ENCODE measurements at regions not wholly inside any gene's neighbourhood (a gene's known extent, or its start where the extent isn't known, plus 50 kb on each side); places are given as distances from the start of the nearest gene placed in this dataset.

DNA sequence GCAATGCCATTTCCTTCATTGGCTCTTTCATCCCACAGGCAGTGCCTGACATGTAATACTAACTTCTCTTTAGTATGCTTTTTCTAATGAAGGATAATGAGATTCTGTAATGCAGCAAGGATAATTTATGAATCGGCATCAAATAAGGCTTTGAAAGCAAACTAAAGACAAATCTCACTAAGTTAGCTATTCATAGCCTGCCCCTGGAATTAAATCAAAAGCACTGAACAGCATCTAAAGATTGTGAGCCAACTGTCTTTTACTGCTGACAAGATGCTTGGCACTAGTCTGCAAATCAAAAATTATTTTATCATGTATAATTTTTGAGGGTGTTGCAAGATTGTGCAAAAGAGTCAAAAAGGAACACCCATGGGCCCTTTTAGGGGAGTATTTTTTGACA, 265.0 kb downstream of the CASP12 start:
- Histone ChIP-seq H3K9me2 (replicated peaks; ENCODE audit: low read length) (no peaks in the 10 kb centered on the region), H3K9me3 (ENCODE audit: low read length) (no peaks in the 10 kb centered on the region), H4K20me1 (ENCODE audit: low read length) (no peaks in the 10 kb centered on the region), H3K27me3 (ENCODE audit: low read length) (no peaks in the 10 kb centered on the region), H3F3A (ENCODE audit: low read length, unreplicated experiment) (no peaks in the 10 kb centered on the region), H3K9ac (ENCODE audit: low read length) (no peak overlapping the region), H3K4me2 (ENCODE audit: low read length) (no peak overlapping the region), H3K79me2 (ENCODE audit: low read length) (no peaks in the 10 kb centered on the region), H3K27ac (ENCODE audit: low read length) (no peak overlapping the region), H3K4me1 (ENCODE audit: insufficient read depth, low read length) (no peaks in the 10 kb centered on the region), H2AFZ (ENCODE audit: low read length) (no peak overlapping the region), H3K36me3 (ENCODE audit: low read depth, low read length) (no peaks in the 10 kb centered on the region), H3K4me3 (ENCODE audit: low read length) (no peak overlapping the region)
- no TSS peak for BruUV-seq (replicated peaks)
- TF ChIP-seq, protein P1, sequence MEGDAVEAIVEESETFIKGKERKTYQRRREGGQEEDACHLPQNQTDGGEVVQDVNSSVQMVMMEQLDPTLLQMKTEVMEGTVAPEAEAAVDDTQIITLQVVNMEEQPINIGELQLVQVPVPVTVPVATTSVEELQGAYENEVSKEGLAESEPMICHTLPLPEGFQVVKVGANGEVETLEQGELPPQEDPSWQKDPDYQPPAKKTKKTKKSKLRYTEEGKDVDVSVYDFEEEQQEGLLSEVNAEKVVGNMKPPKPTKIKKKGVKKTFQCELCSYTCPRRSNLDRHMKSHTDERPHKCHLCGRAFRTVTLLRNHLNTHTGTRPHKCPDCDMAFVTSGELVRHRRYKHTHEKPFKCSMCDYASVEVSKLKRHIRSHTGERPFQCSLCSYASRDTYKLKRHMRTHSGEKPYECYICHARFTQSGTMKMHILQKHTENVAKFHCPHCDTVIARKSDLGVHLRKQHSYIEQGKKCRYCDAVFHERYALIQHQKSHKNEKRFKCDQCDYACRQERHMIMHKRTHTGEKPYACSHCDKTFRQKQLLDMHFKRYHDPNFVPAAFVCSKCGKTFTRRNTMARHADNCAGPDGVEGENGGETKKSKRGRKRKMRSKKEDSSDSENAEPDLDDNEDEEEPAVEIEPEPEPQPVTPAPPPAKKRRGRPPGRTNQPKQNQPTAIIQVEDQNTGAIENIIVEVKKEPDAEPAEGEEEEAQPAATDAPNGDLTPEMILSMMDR (conservative IDR thresholded peaks at IDR 0.05; ENCODE audit: low read depth, low read length), result no peak
- no peak for TF ChIP-seq EZH2phosphoT487 (IDR thresholded peaks at IDR 0.05; ENCODE audit: borderline replicate concordance, low read length)
- TF ChIP-seq EZH2 (IDR thresholded peaks at IDR 0.05; ENCODE audit: low read length, unreplicated experiment), result no peak
- POLR2A ChIA-PET (ENCODE audit: unreplicated experiment), result no interaction called here
- CTCF ChIA-PET, result no interaction called here
- ATAC-seq (no peak), DNase-seq (no peak)
- intact Hi-C loops (cut with micrococcal nuclease), result no loop called here

DNA sequence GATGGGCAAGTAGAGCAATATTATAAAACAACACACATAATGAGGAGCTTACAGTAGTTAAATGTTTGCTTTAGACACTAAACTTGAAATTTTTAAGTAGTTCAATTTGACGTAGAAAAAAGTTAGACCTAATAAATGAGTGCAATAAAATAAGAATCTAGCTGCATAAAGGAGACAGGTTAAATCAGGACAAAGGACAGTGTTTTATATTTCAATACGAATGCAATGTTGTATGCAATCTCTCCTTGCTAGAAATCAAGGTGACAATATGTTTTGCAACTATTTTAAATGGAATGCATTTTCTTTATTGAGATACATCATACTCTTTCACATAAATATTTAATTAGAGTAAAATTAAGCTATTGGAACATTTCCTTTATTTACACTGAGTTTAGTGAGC, 267.9 kb downstream of the CASP12 start:
- POLR2A ChIA-PET (ENCODE audit: unreplicated experiment), result no interaction called here
- H3K9ac ChIP-seq (ENCODE audit: low read length), result no peak overlapping the region
- H3K27me3 ChIP-seq (ENCODE audit: low read length), result no peaks in the 10 kb centered on the region
- peaks cover 2% of the 10 kb centered on the region for H3K4me1 ChIP-seq (ENCODE audit: insufficient read depth, low read length)
- no peaks in the 10 kb centered on the region for H3K79me2 ChIP-seq (ENCODE audit: low read length)
- CTCF ChIA-PET, result no interaction called here
- no peak overlapping the region for H3K4me2 ChIP-seq (ENCODE audit: low read length)
- H3K9me3 ChIP-seq (ENCODE audit: low read length), result no peaks in the 10 kb centered on the region
- TF ChIP-seq, protein P1 (conservative IDR thresholded peaks at IDR 0.05; ENCODE audit: low read depth, low read length), result no peak
- TF ChIP-seq EZH2phosphoT487 (IDR thresholded peaks at IDR 0.05; ENCODE audit: borderline replicate concordance, low read length) (no peak), EZH2 (IDR thresholded peaks at IDR 0.05; ENCODE audit: low read length, unreplicated experiment) (no peak)
- no peak for DNase-seq
- H3K27ac ChIP-seq (ENCODE audit: low read length), result no peak overlapping the region
- intact Hi-C loops (cut with micrococcal nuclease), result no loop called here
- no peaks in the 10 kb centered on the region for H4K20me1 ChIP-seq (ENCODE audit: low read length)
- no peak overlapping the region for H2AFZ ChIP-seq (ENCODE audit: low read length)
- no peak overlapping the region for H3K4me3 ChIP-seq (ENCODE audit: low read length)
- H3K9me2 ChIP-seq (replicated peaks; ENCODE audit: low read length), result no peaks in the 10 kb centered on the region
- ATAC-seq, result no peak
- no peaks in the 10 kb centered on the region for H3K36me3 ChIP-seq (ENCODE audit: low read depth, low read length)
- BruUV-seq (replicated peaks), result no TSS peak
- no peaks in the 10 kb centered on the region for H3F3A ChIP-seq (ENCODE audit: low read length, unreplicated experiment)

DNA sequence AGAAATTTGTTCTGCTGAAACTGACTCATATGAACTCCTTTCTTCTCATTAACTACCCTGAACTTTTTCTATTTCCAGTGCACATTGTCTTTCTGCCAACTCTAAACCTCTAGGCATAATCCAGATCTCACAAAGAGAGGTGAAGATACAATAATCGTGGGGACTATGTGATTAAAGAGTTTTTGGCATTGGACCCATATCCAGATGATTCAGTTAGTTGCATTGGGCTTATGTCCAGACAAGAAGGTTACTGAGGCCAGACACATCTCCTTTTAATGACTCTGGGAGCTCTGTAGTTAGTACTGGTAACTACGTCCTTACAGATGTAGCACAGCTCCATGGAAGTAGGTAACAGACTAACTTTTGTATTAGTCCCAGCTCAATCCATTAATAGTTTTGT, 273.0 kb downstream of the CASP12 start:
- intact Hi-C loops (cut with micrococcal nuclease), result no loop called here
- H3K9ac ChIP-seq (ENCODE audit: low read length), result no peak overlapping the region
- ATAC-seq (peak; percentile 21; the same call in 1 of the 2 replicates), DNase-seq (peak; percentile 52)
- H3K36me3 ChIP-seq (ENCODE audit: low read depth, low read length), result no peaks in the 10 kb centered on the region
- CTCF ChIA-PET, result no interaction called here
- no peak overlapping the region for H3K4me3 ChIP-seq (ENCODE audit: low read length)
- H3K27me3 ChIP-seq (ENCODE audit: low read length), result no peaks in the 10 kb centered on the region
- H4K20me1 ChIP-seq (ENCODE audit: low read length), result no peaks in the 10 kb centered on the region
- no peak for TF ChIP-seq EZH2phosphoT487 (IDR thresholded peaks at IDR 0.05; ENCODE audit: borderline replicate concordance, low read length)
- TF ChIP-seq, protein P1 (conservative IDR thresholded peaks at IDR 0.05; ENCODE audit: low read depth, low read length), result no peak
- TF ChIP-seq EZH2 (IDR thresholded peaks at IDR 0.05; ENCODE audit: low read length, unreplicated experiment), result no peak
- H3K9me2 ChIP-seq (replicated peaks; ENCODE audit: low read length), result no peaks in the 10 kb centered on the region
- H3K27ac ChIP-seq (ENCODE audit: low read length), result no peak overlapping the region
- no TSS peak for BruUV-seq (replicated peaks)
- H2AFZ ChIP-seq (ENCODE audit: low read length), result no peak overlapping the region
- peaks cover 26% of the 10 kb centered on the region for H3K4me1 ChIP-seq (ENCODE audit: insufficient read depth, low read length)
- peak overlapping the region; percentile 43 for H3K4me2 ChIP-seq (ENCODE audit: low read length)
- H3K79me2 ChIP-seq (ENCODE audit: low read length), result no peaks in the 10 kb centered on the region
- no peaks in the 10 kb centered on the region for H3F3A ChIP-seq (ENCODE audit: low read length, unreplicated experiment)
- POLR2A ChIA-PET (ENCODE audit: unreplicated experiment), result no interaction called here
- H3K9me3 ChIP-seq (ENCODE audit: low read length), result no peaks in the 10 kb centered on the region

Measured in PC-3 (cell line).